ENCODE measurements at regions not wholly inside any gene's neighbourhood (a gene's known extent, or its start where the extent isn't known, plus 50 kb on each side); places are given as distances from the start of the nearest gene placed in this dataset.

DNA sequence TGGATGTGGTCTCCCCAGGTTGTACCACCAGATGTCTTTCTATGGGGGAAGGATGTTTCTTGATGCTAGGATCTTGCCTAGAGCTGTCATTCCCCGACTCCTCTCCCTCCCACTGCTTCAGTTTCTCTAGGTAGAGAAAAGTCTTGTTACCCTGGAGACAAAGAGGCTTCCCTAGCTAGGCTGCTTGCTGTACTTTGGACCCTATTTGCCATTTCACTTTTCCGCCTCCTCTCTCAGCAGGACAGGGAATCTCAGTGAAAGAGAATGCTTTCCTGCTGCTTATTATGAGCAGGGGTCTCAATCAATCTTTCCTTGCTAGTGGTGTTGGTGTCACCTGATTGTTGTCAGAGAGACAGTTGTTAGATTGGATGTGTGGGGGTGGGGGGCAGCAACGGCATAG is 818.8 kb upstream of the GYPC start:
- TF ChIP-seq, protein P1, sequence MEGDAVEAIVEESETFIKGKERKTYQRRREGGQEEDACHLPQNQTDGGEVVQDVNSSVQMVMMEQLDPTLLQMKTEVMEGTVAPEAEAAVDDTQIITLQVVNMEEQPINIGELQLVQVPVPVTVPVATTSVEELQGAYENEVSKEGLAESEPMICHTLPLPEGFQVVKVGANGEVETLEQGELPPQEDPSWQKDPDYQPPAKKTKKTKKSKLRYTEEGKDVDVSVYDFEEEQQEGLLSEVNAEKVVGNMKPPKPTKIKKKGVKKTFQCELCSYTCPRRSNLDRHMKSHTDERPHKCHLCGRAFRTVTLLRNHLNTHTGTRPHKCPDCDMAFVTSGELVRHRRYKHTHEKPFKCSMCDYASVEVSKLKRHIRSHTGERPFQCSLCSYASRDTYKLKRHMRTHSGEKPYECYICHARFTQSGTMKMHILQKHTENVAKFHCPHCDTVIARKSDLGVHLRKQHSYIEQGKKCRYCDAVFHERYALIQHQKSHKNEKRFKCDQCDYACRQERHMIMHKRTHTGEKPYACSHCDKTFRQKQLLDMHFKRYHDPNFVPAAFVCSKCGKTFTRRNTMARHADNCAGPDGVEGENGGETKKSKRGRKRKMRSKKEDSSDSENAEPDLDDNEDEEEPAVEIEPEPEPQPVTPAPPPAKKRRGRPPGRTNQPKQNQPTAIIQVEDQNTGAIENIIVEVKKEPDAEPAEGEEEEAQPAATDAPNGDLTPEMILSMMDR (IDR thresholded peaks at IDR 0.05): no peak
- TF ChIP-seq POLR2A (IDR thresholded peaks at IDR 0.05): no peak

All from lower leg skin (tissue), 3 donors.